ENCODE measurements at regions not wholly inside any gene's neighbourhood (a gene's known extent, or its start where the extent isn't known, plus 50 kb on each side); places are given as distances from the start of the nearest gene placed in this dataset.

DNA sequence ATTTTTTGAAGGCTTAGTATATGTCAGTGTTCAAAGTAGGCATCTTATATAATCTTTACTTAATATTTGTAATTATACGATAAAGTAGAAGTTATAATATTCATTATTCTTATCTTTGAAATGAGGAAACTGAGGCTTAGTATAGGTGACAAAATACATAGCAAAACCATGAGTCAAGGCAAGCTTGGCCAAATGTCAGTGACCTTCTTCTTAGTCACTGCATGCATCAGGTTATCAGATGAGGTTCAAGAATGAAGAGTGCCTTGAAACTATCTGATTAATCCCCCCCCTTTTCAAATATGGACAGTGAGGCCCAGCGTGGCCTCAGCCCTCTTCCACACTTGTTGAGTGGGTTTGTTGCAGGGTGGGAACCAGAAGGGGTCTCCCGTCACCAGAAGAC lies 59.3 kb downstream of the PMAIP1 start:
- Histone ChIP-seq H4K5ac (ENCODE audit: insufficient read length, low read depth, low read length) (no peak overlapping the region), H3K4me2 (ENCODE audit: insufficient read depth in 1 of 2, low read depth in 2 of 2, low read length in 2 of 2) (no peak overlapping the region), H3K56ac (replicated peaks; ENCODE audit: insufficient read length, low read depth, low read length) (no peak overlapping the region), H3K36me3 (ENCODE audit: control insufficient read depth in 2 of 4, insufficient read depth in 4 of 4, low read length in 3 of 4) (no peaks in the 10 kb centered on the region), H2AK5ac (ENCODE audit: low read depth, low read length) (no peak overlapping the region), H4K20me1 (replicated peaks in 1 of 2; ENCODE audit: control insufficient read depth in 1 of 2, insufficient read depth in 2 of 2, low read length in 2 of 2) (no peaks in the 10 kb centered on the region), H3K18ac (ENCODE audit: extremely low read depth, low read length) (no peak overlapping the region), H2BK5ac (ENCODE audit: low read depth, low read length) (no peak overlapping the region), H2BK12ac (ENCODE audit: low read depth, low read length) (no peak overlapping the region), H3K23me2 (ENCODE audit: low read depth, low read length) (no peaks in the 10 kb centered on the region), H2BK15ac (ENCODE audit: low read length) (no peak overlapping the region), H3K79me1 (ENCODE audit: low read depth, low read length) (no peaks in the 10 kb centered on the region), H3K27ac (ENCODE audit: low read depth, low read length) (no peak overlapping the region), H3K14ac (ENCODE audit: insufficient read length) (no peak overlapping the region), H3K4ac (replicated peaks; ENCODE audit: insufficient read length, low read depth, low read length) (no peak overlapping the region), H3K23ac (ENCODE audit: insufficient read length) (no peak overlapping the region), H4K8ac (ENCODE audit: extremely low read depth, insufficient read depth, low read length) (no peak overlapping the region), H2BK120ac (replicated peaks; ENCODE audit: low read depth, low read length) (no peak overlapping the region), H3K27me3 (replicated peaks in 1 of 4; ENCODE audit: control insufficient read depth in 3 of 4, extremely low read depth in 1 of 4, insufficient read depth in 3 of 4, low read length in 3 of 4) (no peaks in the 10 kb centered on the region), H3K9me3 (ENCODE audit: insufficient read depth in 2 of 2, low read depth in 1 of 2, low read length in 1 of 2) (no peaks in the 10 kb centered on the region), H3K4me1 (replicated peaks in 1 of 4; ENCODE audit: control insufficient read depth in 3 of 4, insufficient read depth in 4 of 4, low read length in 3 of 4) (no peaks in the 10 kb centered on the region), H2AFZ (ENCODE audit: low read length) (no peak overlapping the region), H3K9ac (replicated peaks in 1 of 4; ENCODE audit: extremely low read depth in 1 of 4, low read depth in 3 of 4, low read length in 3 of 4) (no peak overlapping the region), H3K4me3 (ENCODE audit: extremely low read depth in 1 of 4, insufficient read depth in 2 of 4, low read depth in 3 of 4, low read length in 4 of 4) (no peak overlapping the region), H2BK20ac (ENCODE audit: low read length) (no peak overlapping the region), H4K91ac (replicated peaks; ENCODE audit: insufficient read length, low read length) (no peak overlapping the region), H3K79me2 (ENCODE audit: control insufficient read depth in 1 of 2, insufficient read depth in 2 of 2, low read length in 2 of 2) (no peaks in the 10 kb centered on the region)
- WGBS, 2 experiments (ENCODE audit: extremely low coverage in 1 of 2, insufficient coverage in 1 of 2, insufficient read length in 1 of 2, insufficient replicate concordance in 2 of 2, low coverage in 1 of 2, low lambda C conversion rate in 2 of 2, missing lambda C conversion rate in 1 of 2): 94% methylated on average over 3 of the region's 3 CpGs; no CpG with 5 or more reads in 1 of the 2 experiments
- no peak for DNase-seq (ENCODE audit: low read depth in 1 of 2, low spot score in 2 of 2)
- FAIRE-seq: no peak
- no peak for TF ChIP-seq HDAC6 (IDR thresholded peaks at IDR 0.05; ENCODE audit: low read depth, low read length)
- TF ChIP-seq MAFK (IDR thresholded peaks at IDR 0.05; ENCODE audit: low read depth, low read length): no peak
- TF ChIP-seq SAP30 (IDR thresholded peaks at IDR 0.05; ENCODE audit: insufficient read depth, insufficient replicate concordance, low read length): no peak
- no peak for TF ChIP-seq TBP (IDR thresholded peaks at IDR 0.05; ENCODE audit: low read depth, low read length)
- no peak for TF ChIP-seq BCL11A (IDR thresholded peaks at IDR 0.05; ENCODE audit: low read depth in 2 of 2, low read length in 2 of 2)
- no peak for TF ChIP-seq CBX5 (IDR thresholded peaks at IDR 0.05; ENCODE audit: low read depth, low read length)
- TF ChIP-seq SIN3A (conservative IDR thresholded peaks at IDR 0.05 in 1 of 2, IDR thresholded peaks at IDR 0.05 in 1 of 2; ENCODE audit: low read depth in 1 of 2, low read length in 2 of 2): no peak
- no peak for TF ChIP-seq HDAC2 (IDR thresholded peaks at IDR 0.05; ENCODE audit: borderline replicate concordance in 1 of 2, low read depth in 2 of 2, low read length in 2 of 2)
- POLR2A ChIA-PET (ENCODE audit: partially characterized antibody): no interaction called here
- CTCF ChIA-PET (ENCODE audit: partially characterized antibody): no interaction called here

All from H1 (cell line).